ENCODE measurements at regions not wholly inside any gene's neighbourhood (a gene's known extent, or its start where the extent isn't known, plus 50 kb on each side); places are given as distances from the start of the nearest gene placed in this dataset.

GRCh38 chr18:41297740-41298139, 657.3 kb upstream of the PIK3C3 start:
- TF ChIP-seq MAX (IDR thresholded peaks at IDR 0.05) (no peak), SRF (IDR thresholded peaks at IDR 0.05; ENCODE audit: low read depth, low read length) (no peak), JUND (IDR thresholded peaks at IDR 0.05; ENCODE audit: low read length) (no peak), CTCF (IDR thresholded peaks at IDR 0.05; ENCODE audit: control extremely low read depth in 1 of 3, insufficient read depth in 1 of 3, low read depth in 1 of 3, low read length in 3 of 3) (no peak), TAF7 (optimal IDR thresholded peaks at IDR 0.05; ENCODE audit: borderline replicate concordance, low read depth, low read length) (no peak), EZH2 (IDR thresholded peaks at IDR 0.05; ENCODE audit: low read depth, low read length, severe bottlenecking) (no peak), NANOG (IDR thresholded peaks at IDR 0.05; ENCODE audit: insufficient read depth, low read depth, low read length, poor library complexity, severe bottlenecking) (no peak), PHF8 (conservative IDR thresholded peaks at IDR 0.05; ENCODE audit: low read depth, low read length) (no peak), POLR2A (IDR thresholded peaks at IDR 0.05; ENCODE audit: control extremely low read depth in 1 of 2, low read depth in 2 of 2, low read length in 2 of 2) (no peak), KDM5A (IDR thresholded peaks at IDR 0.05; ENCODE audit: low read length) (no peak), ATF3 (IDR thresholded peaks at IDR 0.05; ENCODE audit: insufficient read depth, low read depth, low read length) (no peak), CEBPB (IDR thresholded peaks at IDR 0.05; ENCODE audit: low read depth, low read length) (no peak), KDM1A (IDR thresholded peaks at IDR 0.05; ENCODE audit: borderline replicate concordance, low read length) (no peak)

Measured in H1 (cell line).